UCSD-AML1 (cell line): ENCODE measurements at regions not wholly inside any gene's neighbourhood (a gene's known extent, or its start where the extent isn't known, plus 50 kb on each side); places are given as distances from the start of the nearest gene placed in this dataset.

Source experiments
- DNase-seq: peaks from one replicate; lab custom pipeline; 2025; ENCODE audit not compliant: unreplicated experiment; lab: John Stamatoyannopoulos, UW

GRCh38 chr9:107431461-107431860 lies 58.1 kb downstream of the KLF4 start:
- DNase-seq: no peak

GRCh38 chr9:107430071-107430470 lies 59.5 kb downstream of the KLF4 start:
- DNase-seq: no peak

GRCh38 chr9:107426126-107426525 lies 63.4 kb downstream of the KLF4 start:
- DNase-seq: no peak

- peak; percentile 14 for DNase-seq
These were observed 64.2 kb downstream of the KLF4 start for GRCh38 chr9:107425101-107426025.

GRCh38 chr9:107423540-107423939 lies 66.0 kb downstream of the KLF4 start:
- DNase-seq: no peak

- peak; percentile 58 for DNase-seq
These were observed 67.1 kb downstream of the KLF4 start for GRCh38 chr9:107422189-107423185.

- no peak for DNase-seq
These were observed 79.1 kb downstream of the KLF4 start for GRCh38 chr9:107410420-107410819.

- no peak for DNase-seq
These were observed 79.8 kb downstream of the KLF4 start for GRCh38 chr9:107409581-107410389.

GRCh38 chr9:107407675-107408074 lies 81.9 kb downstream of the KLF4 start:
- no peak for DNase-seq

- no peak for DNase-seq
These were observed 84.1 kb downstream of the KLF4 start for GRCh38 chr9:107405511-107405910.

- no peak for DNase-seq
These were observed 84.8 kb downstream of the KLF4 start for GRCh38 chr9:107404736-107405135.

- DNase-seq: no peak
These were observed 85.4 kb downstream of the KLF4 start for GRCh38 chr9:107404161-107404560.

- peak; percentile 11 for DNase-seq
These were observed 92.2 kb downstream of the KLF4 start for GRCh38 chr9:107397076-107398044.

GRCh38 chr9:107394264-107394663 lies 95.3 kb downstream of the KLF4 start:
- no peak for DNase-seq

GRCh38 chr9:107390778-107391177 lies 98.8 kb downstream of the KLF4 start:
- no peak for DNase-seq

GRCh38 chr9:107390279-107390678 lies 99.3 kb downstream of the KLF4 start:
- DNase-seq: no peak

- no peak for DNase-seq
These were observed 99.9 kb downstream of the KLF4 start for GRCh38 chr9:107389617-107390071.

GRCh38 chr9:107388890-107389289 lies 100.7 kb downstream of the KLF4 start:
- DNase-seq: no peak

GRCh38 chr9:107387409-107387808 lies 102.2 kb downstream of the KLF4 start:
- no peak for DNase-seq

- no peak for DNase-seq
These were observed 103.2 kb downstream of the KLF4 start for GRCh38 chr9:107386396-107386795.
